Trophoblast cell (in vitro differentiated cells and primary cell): ENCODE measurements at regions not wholly inside any gene's neighbourhood (a gene's known extent, or its start where the extent isn't known, plus 50 kb on each side); places are given as distances from the start of the nearest gene placed in this dataset.

Experiments used
- DNase-seq, 2 donors: peaks; one replicate each; pipeline ENCODE4 v3.0.0-alpha.2; 2016
- H2AFZ ChIP-seq: 2 replicates; pipeline ENCODE4 v1.6.1; 2013; ENCODE audit warnings: low read length, moderate library complexity, mild to moderate bottlenecking; ENCODE audit not compliant: insufficient read depth, poor library complexity
- H2AK5ac ChIP-seq: 2 replicates; pipeline ENCODE4 v1.6.1; 2013; ENCODE audit warnings: mild to moderate bottlenecking, low read length
- H2BK120ac ChIP-seq: 2 replicates; pipeline ENCODE4 v1.6.1; 2013; ENCODE audit warnings: low read length, mild to moderate bottlenecking, moderate library complexity; ENCODE audit not compliant: insufficient read depth, poor library complexity
- H2BK12ac ChIP-seq: 2 replicates; pipeline ENCODE4 v1.6.1; 2013; ENCODE audit warnings: mild to moderate bottlenecking, low read length, moderate library complexity
- H2BK5ac ChIP-seq: 2 replicates; pipeline ENCODE4 v1.6.1; 2013; ENCODE audit warnings: low read length, low read depth, moderate library complexity, mild to moderate bottlenecking; ENCODE audit not compliant: poor library complexity
- H3K14ac ChIP-seq: 2 replicates; pipeline ENCODE4 v1.6.1; 2013; ENCODE audit warnings: mild to moderate bottlenecking, low read length
- H3K18ac ChIP-seq: 2 replicates; pipeline ENCODE4 v1.6.1; 2013; ENCODE audit warnings: mild to moderate bottlenecking, low read length
- H3K23ac ChIP-seq: 2 replicates; pipeline ENCODE4 v1.6.1; 2013; ENCODE audit warnings: low read length
- H3K27ac ChIP-seq: 2 replicates; pipeline ENCODE4 v1.5.1; 2013; ENCODE audit warnings: low read depth, mild to moderate bottlenecking, inconsistent platforms, low read length, moderate library complexity
- H3K27me3 ChIP-seq: 2 replicates; pipeline ENCODE4 v1.6.1; 2013; ENCODE audit warnings: inconsistent platforms, mild to moderate bottlenecking, low read length, moderate library complexity; ENCODE audit not compliant: insufficient read depth
- H3K36me3 ChIP-seq, 2 experiments: 1 replicate in 1 of 2; 2 replicates in 1 of 2; pipeline ENCODE4 v1.6.1; 2013; ENCODE audit warnings: low read length in 2 of 2, mild to moderate bottlenecking in 2 of 2, moderate library complexity in 1 of 2; ENCODE audit not compliant: insufficient read depth in 2 of 2, control insufficient read depth in 1 of 2
- H3K4ac ChIP-seq: 2 replicates; pipeline ENCODE4 v1.6.1; 2013; ENCODE audit warnings: low read depth, mild to moderate bottlenecking, low read length, moderate library complexity
- H3K4me1 ChIP-seq, 2 experiments: 1 replicate in 1 of 2; 2 replicates in 1 of 2; pipeline ENCODE4 v1.6.1; 2013; ENCODE audit warnings: low read length in 2 of 2, mild to moderate bottlenecking in 2 of 2, moderate library complexity in 1 of 2; ENCODE audit not compliant: insufficient read depth in 2 of 2, control insufficient read depth in 1 of 2
- H3K4me2 ChIP-seq: 2 replicates; pipeline ENCODE4 v1.6.1; 2013; ENCODE audit warnings: inconsistent platforms, mild to moderate bottlenecking, low read length, moderate library complexity
- H3K4me3 ChIP-seq: 2 replicates; pipeline ENCODE4 v1.5.1; 2013; ENCODE audit warnings: mild to moderate bottlenecking, low read depth, low read length, inconsistent platforms
- H3K79me1 ChIP-seq: one replicate; pipeline ENCODE4 v1.6.1; 2013; ENCODE audit warnings: low read length
- H3K79me2 ChIP-seq: 2 replicates; pipeline ENCODE4 v1.6.1; 2013; ENCODE audit warnings: low read length, mild to moderate bottlenecking; ENCODE audit not compliant: control insufficient read depth, insufficient read depth, poor library complexity
- H3K9ac ChIP-seq: 2 replicates; pipeline ENCODE4 v1.6.1; 2013; ENCODE audit warnings: mild to moderate bottlenecking, low read length
- H3K9me3 ChIP-seq: 2 replicates; pipeline ENCODE4 v1.6.1; 2013; ENCODE audit warnings: low read depth, mild to moderate bottlenecking, control low read depth, inconsistent platforms, low read length; ENCODE audit not compliant: insufficient read depth
- H4K12ac ChIP-seq: 2 replicates; pipeline ENCODE4 v1.6.1; 2013; ENCODE audit warnings: low read depth, mild to moderate bottlenecking, low read length, moderate library complexity
- H4K8ac ChIP-seq: 2 replicates; pipeline ENCODE4 v1.6.1; 2013; ENCODE audit warnings: low read depth, mild to moderate bottlenecking, low read length, moderate library complexity
- H4K91ac ChIP-seq: one replicate; pipeline ENCODE4 v1.6.1; 2013; ENCODE audit warnings: low read depth, mild to moderate bottlenecking, low read length, moderate library complexity
- WGBS: extraction: QIAGEN DNeasy Blood & Tissue Kit; methylation state at CpG from one replicate; pipeline ENCODE4 v1.1.7; 2013; ENCODE audit warnings: missing lambda C conversion rate; ENCODE audit not compliant: insufficient read length, insufficient coverage; ENCODE audit errors: extremely low coverage; 5-methylcytosine and 5-hydroxymethylcytosine counted together

GRCh38 chr2:138948070-138948539 lies 167.9 kb upstream of the NXPH2 start:
- no peak overlapping the region for H2AK5ac ChIP-seq
- no peak overlapping the region for H3K4ac ChIP-seq
- H3K18ac ChIP-seq: no peak overlapping the region
- no peak overlapping the region for H3K4me3 ChIP-seq
- H4K91ac ChIP-seq: no peak overlapping the region
- H3K9ac ChIP-seq: no peak overlapping the region
- H3K79me2 ChIP-seq: no peaks in the 10 kb centered on the region
- H2BK5ac ChIP-seq: no peak overlapping the region
- H2BK120ac ChIP-seq: no peak overlapping the region
- H3K14ac ChIP-seq: no peak overlapping the region
- H3K9me3 ChIP-seq: no peaks in the 10 kb centered on the region
- H2AFZ ChIP-seq: no peak overlapping the region
- no peak overlapping the region for H2BK12ac ChIP-seq
- no peak overlapping the region for H4K8ac ChIP-seq
- no peaks in the 10 kb centered on the region for H3K36me3 ChIP-seq
- H3K27ac ChIP-seq: no peak overlapping the region
- peaks cover 0 to 2% of the 10 kb centered on the region in 2 experiments for H3K4me1 ChIP-seq
- no peak overlapping the region for H4K12ac ChIP-seq
- H3K23ac ChIP-seq: no peak overlapping the region
- H3K4me2 ChIP-seq: no peak overlapping the region
- no peaks in the 10 kb centered on the region for H3K79me1 ChIP-seq
- no peaks in the 10 kb centered on the region for H3K27me3 ChIP-seq
- DNase-seq: peak in 1 of 2 donors; percentile 9
- WGBS: no CpG with 5 or more reads among the region's 1 CpG

- Histone ChIP-seq H3K4me1 (no peaks in the 10 kb centered on the region), H3K27ac (no peak overlapping the region), H2AK5ac (no peak overlapping the region), H4K91ac (no peak overlapping the region), H2AFZ (no peak overlapping the region), H4K8ac (no peak overlapping the region), H3K27me3 (no peaks in the 10 kb centered on the region), H3K14ac (no peak overlapping the region), H3K9ac (no peak overlapping the region), H3K4me3 (no peak overlapping the region), H2BK120ac (no peak overlapping the region), H4K12ac (no peak overlapping the region), H3K36me3 (no peaks in the 10 kb centered on the region), H2BK5ac (no peak overlapping the region), H3K18ac (no peak overlapping the region), H3K79me2 (no peaks in the 10 kb centered on the region), H3K23ac (no peak overlapping the region), H3K79me1 (no peaks in the 10 kb centered on the region), H3K4me2 (no peak overlapping the region), H3K4ac (no peak overlapping the region), H2BK12ac (no peak overlapping the region), H3K9me3 (no peaks in the 10 kb centered on the region)
- no peak for DNase-seq
- no CpG with 5 or more reads among the region's 2 CpGs for WGBS
Measured at GRCh38 chr2:138943470-138943869, 163.3 kb upstream of the NXPH2 start.

- H4K91ac ChIP-seq: no peak overlapping the region
- no peak overlapping the region for H2BK12ac ChIP-seq
- no peak overlapping the region for H2BK120ac ChIP-seq
- H3K27me3 ChIP-seq: no peaks in the 10 kb centered on the region
- H3K14ac ChIP-seq: no peak overlapping the region
- H4K12ac ChIP-seq: no peak overlapping the region
- H3K4me3 ChIP-seq: no peak overlapping the region
- H3K9me3 ChIP-seq: no peaks in the 10 kb centered on the region
- H3K27ac ChIP-seq: no peak overlapping the region
- H3K23ac ChIP-seq: no peak overlapping the region
- DNase-seq: no peak
- WGBS: no CpG with 5 or more reads among the region's 6 CpGs
- no peak overlapping the region for H3K9ac ChIP-seq
- no peak overlapping the region for H3K4ac ChIP-seq
- no peaks in the 10 kb centered on the region for H3K79me2 ChIP-seq
- no peak overlapping the region for H3K4me2 ChIP-seq
- no peak overlapping the region for H2AK5ac ChIP-seq
- no peak overlapping the region for H2AFZ ChIP-seq
- no peak overlapping the region for H4K8ac ChIP-seq
- H3K79me1 ChIP-seq: no peaks in the 10 kb centered on the region
- no peaks in the 10 kb centered on the region for H3K36me3 ChIP-seq
- no peaks in the 10 kb centered on the region for H3K4me1 ChIP-seq
- H3K18ac ChIP-seq: no peak overlapping the region
- no peak overlapping the region for H2BK5ac ChIP-seq
Measured at GRCh38 chr2:138942466-138942865, 162.3 kb upstream of the NXPH2 start.

- Histone ChIP-seq H3K4me3 (no peak overlapping the region), H2BK120ac (no peak overlapping the region), H3K79me1 (no peaks in the 10 kb centered on the region), H2AK5ac (no peak overlapping the region), H2BK5ac (no peak overlapping the region), H3K27me3 (no peaks in the 10 kb centered on the region), H4K91ac (no peak overlapping the region), H3K14ac (no peak overlapping the region), H3K23ac (no peak overlapping the region), H3K79me2 (peaks cover 3% of the 10 kb centered on the region), H3K4me1 (no peaks in the 10 kb centered on the region), H3K4ac (no peak overlapping the region), H3K18ac (no peak overlapping the region), H3K4me2 (no peak overlapping the region), H2AFZ (no peak overlapping the region), H3K27ac (no peak overlapping the region), H2BK12ac (no peak overlapping the region), H4K8ac (no peak overlapping the region), H3K36me3 (no peaks in the 10 kb centered on the region), H3K9ac (no peak overlapping the region), H3K9me3 (peaks cover 2% of the 10 kb centered on the region), H4K12ac (no peak overlapping the region)
- no CpG with 5 or more reads among the region's 18 CpGs for WGBS
- DNase-seq: no peak
Measured at GRCh38 chr2:138931284-138932256, 151.4 kb upstream of the NXPH2 start.
